GM21723 (cell line): ENCODE measurements at regions not wholly inside any gene's neighbourhood (a gene's known extent, or its start where the extent isn't known, plus 50 kb on each side); places are given as distances from the start of the nearest gene placed in this dataset.
"Not testable (repeated sequence)": the region's sequence is repeated elsewhere in the genome, so short reads cannot be mapped to it uniquely, and the experiment has no call there.

ENCODE experiments used
- ATAC-seq: cut with Tn5 transposase; IDR thresholded peaks from one replicate; pipeline ENCODE4 v1.9.1; 2021; ENCODE audit warnings: mild to moderate bottlenecking, moderate library complexity; ENCODE audit not compliant: unreplicated experiment

GRCh38 chr5:71817891-71818290 lies 98.8 kb downstream of the CARTPT start:
- ATAC-seq = no peak

GRCh38 chr5:71821029-71821428 lies 102.0 kb downstream of the CARTPT start:
- no peak for ATAC-seq

- ATAC-seq = not testable (repeated sequence)
Measured at GRCh38 chr5:71822065-71822464, 103.0 kb downstream of the CARTPT start.

GRCh38 chr5:71825992-71826391 lies 106.9 kb downstream of the CARTPT start:
- no peak for ATAC-seq

- ATAC-seq = no peak
Measured at GRCh38 chr5:71828291-71829040, 109.4 kb downstream of the CARTPT start.

GRCh38 chr5:71829206-71829605 lies 110.1 kb downstream of the CARTPT start:
- ATAC-seq = no peak

GRCh38 chr5:71830681-71831539 lies 111.8 kb downstream of the CARTPT start:
- no peak for ATAC-seq

GRCh38 chr5:71832812-71833715 lies 114.0 kb downstream of the CARTPT start:
- ATAC-seq = no peak

GRCh38 chr5:71834601-71835000 lies 115.5 kb downstream of the CARTPT start:
- ATAC-seq = no peak

GRCh38 chr5:71836084-71836483 lies 117.0 kb downstream of the CARTPT start:
- ATAC-seq = no peak

- no peak for ATAC-seq
Measured at GRCh38 chr5:71836559-71837112, 117.6 kb downstream of the CARTPT start.

GRCh38 chr5:71838286-71838685 lies 119.2 kb downstream of the CARTPT start:
- no peak for ATAC-seq

- no peak for ATAC-seq
Measured at GRCh38 chr5:71839096-71839884, 120.2 kb downstream of the CARTPT start.

GRCh38 chr5:71841107-71841506 lies 122.0 kb downstream of the CARTPT start:
- no peak for ATAC-seq

GRCh38 chr5:71843111-71843510 lies 124.0 kb downstream of the CARTPT start:
- no peak for ATAC-seq

GRCh38 chr5:71844862-71845261 lies 125.8 kb downstream of the CARTPT start:
- no peak for ATAC-seq

GRCh38 chr5:71859515-71859914 lies 140.4 kb downstream of the CARTPT start:
- ATAC-seq = no peak

- ATAC-seq = no peak
Measured at GRCh38 chr5:71860048-71860447, 141.0 kb downstream of the CARTPT start.

- ATAC-seq = no peak
Measured at GRCh38 chr5:71861682-71862081, 142.6 kb downstream of the CARTPT start.

- no peak for ATAC-seq
Measured at GRCh38 chr5:71862087-71862486, 143.0 kb downstream of the CARTPT start.
